GM12878 (cell line): ENCODE measurements at regions not wholly inside any gene's neighbourhood (a gene's known extent, or its start where the extent isn't known, plus 50 kb on each side); places are given as distances from the start of the nearest gene placed in this dataset.

Experiments
- ATAC-seq: fragments of 200-7000 bp; cut with Tn5 transposase; 3 replicates; pipeline ENCODE4 v1.9.1; 2020; ENCODE audit warnings: mild to moderate bottlenecking, moderate library complexity
- BruUV-seq: library from RNA; stranded (reverse); fragments of 400-500 nt; replicated peaks from 2 replicates; lab custom pipeline; 2021; lab: Mats Ljungman, UMichigan
- CTCF ChIA-PET: fragments of 300-600 bp; sonication (Branson Sonifier 250); formaldehyde crosslinking; extraction: SDS; loops from one replicate; lab custom pipeline; 2021; ENCODE audit warnings: inconsistent platforms; lab: Yijun Ruan, JAX
- POLR2A ChIA-PET: fragments of 350-600 bp; formaldehyde crosslinking; extraction: SDS; loops from one replicate; lab custom pipeline; 2021; ENCODE audit warnings: inconsistent platforms; lab: Charles Lee
- RAD21 ChIA-PET: fragments of 300-600 bp; sonication (Branson Sonifier 250); formaldehyde crosslinking; loops from one replicate; lab custom pipeline; 2023; ENCODE audit warnings: antibody characterized with exemption; ENCODE audit not compliant: unreplicated experiment; lab: Charles Lee
- SMC1A ChIA-PET: fragments of 300-600 bp; sonication (Branson Sonifier 250); formaldehyde crosslinking; loops from one replicate; lab custom pipeline; 2023; ENCODE audit not compliant: unreplicated experiment, uncharacterized antibody; lab: Charles Lee
- DNase-seq: peaks from one replicate; pipeline ENCODE4 v3.0.0-alpha.2; 2011; ENCODE audit warnings: low read depth, low spot score
- FAIRE-seq: peaks from 3 replicates; lab custom pipeline; 2011; peaks lifted over from hg19 to GRCh38; lab: Jason Lieb, UNC
- H2AFZ ChIP-seq: 2 replicates; pipeline ENCODE4 v1.6.0; 2011; ENCODE audit warnings: low read depth, low read length, control low read depth; ENCODE audit not compliant: control insufficient read depth
- H3K27ac ChIP-seq: 2 replicates; pipeline ENCODE4 v1.5.1; 2011; ENCODE audit warnings: control low read depth; ENCODE audit not compliant: control insufficient read depth, insufficient read depth
- H3K27me3 ChIP-seq, 2 experiments: replicated peaks in 1 of 2; 2 replicates each; pipeline versions ENCODE4 v1.6.0 to v1.6.1; 2011; ENCODE audit warnings: low read length in 1 of 2; ENCODE audit not compliant: control insufficient read depth in 2 of 2, insufficient read depth in 2 of 2
- H3K36me3 ChIP-seq, 2 experiments: 2 replicates each; pipeline ENCODE4 v1.5.1; 2011; ENCODE audit warnings: low read length in 1 of 2; ENCODE audit not compliant: control insufficient read depth in 2 of 2, insufficient read depth in 2 of 2
- H3K4me1 ChIP-seq: 2 replicates; pipeline ENCODE4 v1.6.1; 2011; ENCODE audit warnings: mild to moderate bottlenecking, low read length, moderate library complexity, mixed read lengths; ENCODE audit not compliant: control insufficient read depth, insufficient read depth
- H3K4me2 ChIP-seq: 2 replicates; pipeline ENCODE4 v1.6.0; 2011; ENCODE audit warnings: control low read depth; ENCODE audit not compliant: control insufficient read depth, insufficient read depth
- H3K4me3 ChIP-seq: fragments of 200-600 bp; sonication (generic); 2 replicates; pipeline ENCODE4 v1.5.1; 2016
- H3K79me2 ChIP-seq: 2 replicates; pipeline ENCODE4 v1.6.0; 2011; ENCODE audit warnings: low read length; ENCODE audit not compliant: control insufficient read depth, insufficient read depth
- H3K9ac ChIP-seq: 2 replicates; pipeline ENCODE4 v1.8.0; 2011; ENCODE audit warnings: low read length, control low read depth, mixed read lengths; ENCODE audit not compliant: control insufficient read depth, insufficient read depth
- H3K9me3 ChIP-seq: replicated peaks from 3 replicates; pipeline ENCODE4 v1.5.1; 2011; ENCODE audit warnings: mild to moderate bottlenecking, low read length; ENCODE audit not compliant: control insufficient read depth, insufficient read depth
- H4K20me1 ChIP-seq: 2 replicates; pipeline ENCODE4 v1.6.0; 2011; ENCODE audit not compliant: control insufficient read depth, insufficient read depth
- CBFB ChIP-seq: IDR thresholded peaks from 2 replicates; pipeline ENCODE4 v1.6.1; 2016; ENCODE audit warnings: antibody characterized with exemption, low read depth
- CBX3 ChIP-seq: fragments of 200-600 bp; sonication (generic); IDR thresholded peaks from 2 replicates; pipeline ENCODE4 v1.6.1; 2016; ENCODE audit warnings: low read depth, borderline replicate concordance
- CREB1 ChIP-seq: IDR thresholded peaks from 2 replicates; pipeline ENCODE4 v1.6.1; 2012; ENCODE audit warnings: low read depth, mild to moderate bottlenecking, inconsistent platforms
- DPF2 ChIP-seq: fragments of 450-650 bp; IDR thresholded peaks from 2 replicates; pipeline ENCODE4 v1.6.1; 2017; ENCODE audit warnings: mild to moderate bottlenecking
- ETV6 ChIP-seq, 2 experiments: fragments of 450-650 bp in 1 of 2; IDR thresholded peaks in 1 of 2; conservative IDR thresholded peaks in 1 of 2; 2 replicates each; pipeline ENCODE4 v1.6.1; 2014; ENCODE audit warnings: antibody characterized with exemption in 1 of 2, borderline replicate concordance in 1 of 2, low read depth in 1 of 2, mild to moderate bottlenecking in 1 of 2, moderate library complexity in 1 of 2
- HCFC1 ChIP-seq: fragments of 150-350 bp; IDR thresholded peaks from 2 replicates; pipeline ENCODE4 v1.6.1; 2014; ENCODE audit warnings: low read length
- HDAC6 ChIP-seq: fragments of 200-600 bp; sonication (generic); IDR thresholded peaks from one replicate; pipeline ENCODE4 v1.8.0; 2017; ENCODE audit warnings: antibody characterized with exemption; ENCODE audit not compliant: unreplicated experiment
- MEF2A ChIP-seq: IDR thresholded peaks from 2 replicates; pipeline ENCODE4 v1.6.1; 2011; ENCODE audit warnings: low read depth, mild to moderate bottlenecking, low read length, moderate library complexity; ENCODE audit not compliant: insufficient read depth
- POLR2AphosphoS5 ChIP-seq: IDR thresholded peaks from 2 replicates; pipeline ENCODE4 v1.6.1; 2011; ENCODE audit warnings: mild to moderate bottlenecking, low read length, inconsistent platforms
- RBBP5 ChIP-seq: fragments of 200-600 bp; sonication (generic); conservative IDR thresholded peaks from 2 replicates; pipeline ENCODE4 v1.6.1; 2016
- RCOR1 ChIP-seq: conservative IDR thresholded peaks from 2 replicates; pipeline ENCODE4 v1.6.1; 2012; ENCODE audit warnings: low read depth, low read length, improper control_type of control experiment
- RELA ChIP-seq: fragments of 450-650 bp; IDR thresholded peaks from 2 replicates; pipeline ENCODE4 v1.8.0; 2014; ENCODE audit warnings: borderline replicate concordance; ENCODE audit not compliant: partially characterized antibody
- RUNX3 ChIP-seq: IDR thresholded peaks from 2 replicates; pipeline ENCODE4 v1.6.1; 2012; ENCODE audit warnings: low read length, inconsistent platforms
- SREBF2 ChIP-seq: IDR thresholded peaks from 2 replicates; pipeline ENCODE4 v1.6.1; 2012; ENCODE audit warnings: mild to moderate bottlenecking, low read length
- SUPT20H ChIP-seq: IDR thresholded peaks from 2 replicates; pipeline ENCODE4 v1.6.1; 2011; ENCODE audit warnings: low read depth, mild to moderate bottlenecking, low read length, moderate library complexity, borderline replicate concordance; ENCODE audit not compliant: control insufficient read depth
- USF2 ChIP-seq: IDR thresholded peaks from 2 replicates; pipeline ENCODE4 v1.6.1; 2011; ENCODE audit warnings: low read depth, low read length, improper control_type of control experiment, borderline replicate concordance
- WRNIP1 ChIP-seq: IDR thresholded peaks from 2 replicates; pipeline ENCODE4 v1.6.1; 2011; ENCODE audit warnings: low read depth, low read length, improper control_type of control experiment, borderline replicate concordance
- in situ Hi-C: fragments of 300-500 bp; cut with MboI; formaldehyde crosslinking; loops from 9 replicates; pipeline ENCODE4 v1.14.3; 2018; ENCODE audit warnings: mixed read lengths
- intact Hi-C: fragments of 100-400 bp; cut with micrococcal nuclease; formaldehyde crosslinking; loops from one replicate; pipeline ENCODE4 v1.14.2; 2022; ENCODE audit not compliant: unreplicated experiment
- TF ChIP-seq, protein P1 (sequence below): fragments of 450-650 bp; IDR thresholded peaks from 2 replicates; pipeline ENCODE4 v1.6.1; 2017; ENCODE audit warnings: mild to moderate bottlenecking, low read depth, inconsistent platforms; ENCODE audit not compliant: poor library complexity, severe bottlenecking

GRCh38 chr14:40855343-40855742, 751.3 kb upstream of the LRFN5 start (continued):
- no peak for TF ChIP-seq SREBF2
- TF ChIP-seq CREB1 = no peak
- no peak for TF ChIP-seq SUPT20H
- no peak for TF ChIP-seq CBFB
- no peak for TF ChIP-seq DPF2
- TF ChIP-seq RELA = no peak
- no peak for TF ChIP-seq HCFC1

- H3K4me3 ChIP-seq = no peak overlapping the region
- no peaks in the 10 kb centered on the region for H3K79me2 ChIP-seq
- TF ChIP-seq CBX3 (no peak), WRNIP1 (no peak)
- no peak overlapping the region for H2AFZ ChIP-seq
- in situ Hi-C loops (no loop called here), intact Hi-C loops (no loop called here)
- ChIA-PET POLR2A (no interaction called here), CTCF (no interaction called here), SMC1A (no interaction called here), RAD21 (no interaction called here)
- H4K20me1 ChIP-seq = no peaks in the 10 kb centered on the region
- ATAC-seq = no peak
- no TSS peak for BruUV-seq
- no peak overlapping the region for H3K9ac ChIP-seq
- H3K4me1 ChIP-seq = no peaks in the 10 kb centered on the region
- H3K27me3 ChIP-seq = no peaks in the 10 kb centered on the region
- no peak for DNase-seq
- no peak for FAIRE-seq
- no peaks in the 10 kb centered on the region for H3K9me3 ChIP-seq
- no peaks in the 10 kb centered on the region for H3K36me3 ChIP-seq
- H3K27ac ChIP-seq = no peak overlapping the region
- H3K4me2 ChIP-seq = no peak overlapping the region
Measured at GRCh38 chr14:40850191-40850590, 756.5 kb upstream of the LRFN5 start.

DNA sequence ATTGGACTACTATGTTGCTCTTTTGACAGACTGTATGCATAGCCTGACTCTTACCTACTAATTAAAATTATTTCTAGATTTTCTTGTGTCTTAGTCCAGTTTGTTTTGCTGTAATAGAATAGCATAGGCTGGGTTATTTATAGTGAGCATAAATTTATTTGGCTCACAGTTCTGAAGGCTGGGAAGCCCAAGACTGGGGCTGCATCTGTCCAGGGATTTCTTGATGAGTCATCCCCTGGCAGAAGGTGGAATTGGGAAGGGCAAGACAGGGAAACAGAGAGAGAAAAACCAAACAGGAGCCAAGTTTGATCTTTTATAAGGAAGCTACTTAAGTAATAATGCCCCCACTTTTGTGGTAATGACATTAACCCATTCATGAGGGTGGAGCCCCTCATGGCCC, 759.2 kb upstream of the LRFN5 start:
- Histone ChIP-seq H3K79me2 (no peaks in the 10 kb centered on the region), H4K20me1 (no peaks in the 10 kb centered on the region), H3K9ac (no peak overlapping the region), H3K4me1 (no peaks in the 10 kb centered on the region), H3K4me3 (no peak overlapping the region), H3K9me3 (no peaks in the 10 kb centered on the region), H3K36me3 (no peaks in the 10 kb centered on the region), H2AFZ (no peak overlapping the region), H3K27ac (no peak overlapping the region), H3K27me3 (no peaks in the 10 kb centered on the region), H3K4me2 (no peak overlapping the region)
- ChIA-PET POLR2A (no interaction called here), RAD21 (no interaction called here), SMC1A (no interaction called here), CTCF (no interaction called here)
- DNase-seq (no peak), ATAC-seq (no peak), FAIRE-seq (no peak)
- no TSS peak for BruUV-seq
- intact Hi-C loops = no loop called here
- in situ Hi-C loops = no loop called here
- TF ChIP-seq RCOR1 (no peak), POLR2AphosphoS5 (no peak), USF2 (no peak), MEF2A (no peak), ETV6 (conservative IDR thresholded peaks at IDR 0.05 in 1 of 2, IDR thresholded peaks at IDR 0.05 in 1 of 2; ENCODE audit: borderline replicate concordance in 1 of 2, low read depth in 1 of 2) (no peak), RBBP5 (no peak), WRNIP1 (no peak), RUNX3 (no peak), HDAC6 (no peak)
- TF ChIP-seq, protein P1, sequence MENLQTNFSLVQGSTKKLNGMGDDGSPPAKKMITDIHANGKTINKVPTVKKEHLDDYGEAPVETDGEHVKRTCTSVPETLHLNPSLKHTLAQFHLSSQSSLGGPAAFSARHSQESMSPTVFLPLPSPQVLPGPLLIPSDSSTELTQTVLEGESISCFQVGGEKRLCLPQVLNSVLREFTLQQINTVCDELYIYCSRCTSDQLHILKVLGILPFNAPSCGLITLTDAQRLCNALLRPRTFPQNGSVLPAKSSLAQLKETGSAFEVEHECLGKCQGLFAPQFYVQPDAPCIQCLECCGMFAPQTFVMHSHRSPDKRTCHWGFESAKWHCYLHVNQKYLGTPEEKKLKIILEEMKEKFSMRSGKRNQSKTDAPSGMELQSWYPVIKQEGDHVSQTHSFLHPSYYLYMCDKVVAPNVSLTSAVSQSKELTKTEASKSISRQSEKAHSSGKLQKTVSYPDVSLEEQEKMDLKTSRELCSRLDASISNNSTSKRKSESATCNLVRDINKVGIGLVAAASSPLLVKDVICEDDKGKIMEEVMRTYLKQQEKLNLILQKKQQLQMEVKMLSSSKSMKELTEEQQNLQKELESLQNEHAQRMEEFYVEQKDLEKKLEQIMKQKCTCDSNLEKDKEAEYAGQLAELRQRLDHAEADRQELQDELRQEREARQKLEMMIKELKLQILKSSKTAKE = no peak
